HepG2 (cell line): ENCODE measurements at regions not wholly inside any gene's neighbourhood (a gene's known extent, or its start where the extent isn't known, plus 50 kb on each side); places are given as distances from the start of the nearest gene placed in this dataset.

Source experiments
- FOSL1 ChIP-seq: sonication (generic); formaldehyde crosslinking; IDR thresholded peaks from 2 replicates; pipeline ENCODE4 v1.9.0; 2021; ENCODE audit warnings: missing genetic modification reagents, borderline replicate concordance
- GPN1 ChIP-seq: sonication (generic); formaldehyde crosslinking; IDR thresholded peaks from 2 replicates; pipeline ENCODE4 v1.5.1; 2020; ENCODE audit warnings: missing genetic modification reagents, borderline replicate concordance
- KMT2B ChIP-seq: IDR thresholded peaks from 2 replicates; pipeline ENCODE4 v1.6.1; 2016; ENCODE audit warnings: missing genetic modification reagents, missing compliant biosample characterization
- MAFF ChIP-seq: IDR thresholded peaks from 2 replicates; pipeline ENCODE4 v1.6.1; 2011; ENCODE audit warnings: low read depth, low read length, improper control_type of control experiment
- MEIS1 ChIP-seq: sonication (generic); formaldehyde crosslinking; IDR thresholded peaks from 2 replicates; pipeline ENCODE4 v1.9.0; 2021; ENCODE audit warnings: mild to moderate bottlenecking, missing genetic modification reagents, moderate library complexity, borderline replicate concordance
- MYC ChIP-seq: sonication (generic); formaldehyde crosslinking; IDR thresholded peaks from 2 replicates; pipeline ENCODE4 v1.9.0; 2021; ENCODE audit warnings: missing genetic modification reagents, borderline replicate concordance
- PAX8 ChIP-seq: sonication (generic); formaldehyde crosslinking; IDR thresholded peaks from 2 replicates; pipeline ENCODE4 v1.8.0; 2022; ENCODE audit warnings: mild to moderate bottlenecking, missing genetic modification reagents, borderline replicate concordance
- SMC3 ChIP-seq: IDR thresholded peaks from 2 replicates; pipeline ENCODE4 v1.6.1; 2011; ENCODE audit warnings: low read length, improper control_type of control experiment
- ZFP36L1 ChIP-seq: sonication (generic); formaldehyde crosslinking; IDR thresholded peaks from 2 replicates; pipeline ENCODE4 v1.8.0; 2022; ENCODE audit warnings: mild to moderate bottlenecking, missing genetic modification reagents, moderate library complexity
- TF ChIP-seq, protein P1 (sequence below): sonication (generic); formaldehyde crosslinking; IDR thresholded peaks from 2 replicates; pipeline ENCODE4 v1.9.0; 2021; ENCODE audit warnings: missing genetic modification reagents, borderline replicate concordance
- TF ChIP-seq, protein P2 (sequence below): IDR thresholded peaks from 2 replicates; pipeline ENCODE4 v1.6.1; 2012; ENCODE audit warnings: inconsistent platforms
- TF ChIP-seq, protein P3 (sequence below): sonication (generic); formaldehyde crosslinking; IDR thresholded peaks from 2 replicates; pipeline ENCODE4 v1.4.0; 2020; ENCODE audit warnings: missing genetic modification reagents

DNA sequence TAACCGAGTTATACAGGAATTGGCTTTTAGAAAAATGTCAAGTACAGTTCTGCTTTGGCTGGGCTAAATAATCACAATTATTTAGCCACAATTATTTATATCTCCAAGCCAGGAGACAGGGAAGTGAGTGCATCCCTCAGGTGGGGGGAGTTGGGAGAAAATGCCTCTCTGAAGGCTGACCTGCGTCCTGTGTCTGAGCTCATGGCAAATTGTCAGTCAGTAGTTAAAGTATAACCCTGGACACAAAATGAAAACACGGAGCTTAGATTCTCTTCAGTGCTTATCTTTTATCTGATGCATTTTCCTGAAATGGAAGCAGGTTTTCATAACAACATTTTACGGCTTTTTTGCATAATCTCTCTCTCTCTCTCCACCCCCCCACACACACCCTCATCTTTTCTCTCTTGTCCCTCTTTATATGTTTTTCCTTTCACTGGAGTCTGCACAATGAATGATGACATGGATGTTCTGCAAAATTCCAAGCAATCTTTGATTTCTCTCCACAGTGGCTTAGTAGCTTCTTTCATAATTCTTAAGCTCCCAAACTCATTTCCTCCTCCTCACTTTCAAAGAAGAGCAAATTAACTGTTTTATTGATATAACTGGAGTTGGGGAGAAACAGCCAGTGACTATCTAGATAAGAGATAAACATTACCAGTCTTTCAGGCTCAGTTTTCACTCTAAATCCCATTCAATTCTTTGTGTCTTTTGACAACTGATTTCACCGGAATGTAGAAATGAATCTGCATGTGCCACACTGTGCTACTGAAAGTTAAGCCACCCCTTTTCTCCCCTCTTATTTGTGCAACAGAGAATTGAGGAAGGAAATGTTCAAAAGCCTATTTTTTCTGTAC, 521.4 kb upstream of the GHITM start:
- TF ChIP-seq MAFF (no peak), ZFP36L1 (CRISPR knock-in tag) (no peak), MYC (CRISPR knock-in tag) (no peak), PAX8 (no peak), MEIS1 (CRISPR knock-in tag) (no peak), FOSL1 (CRISPR knock-in tag) (no peak), SMC3 (no peak), GPN1 (CRISPR knock-in tag) (no peak), KMT2B (CRISPR knock-in tag) (no peak)
- TF ChIP-seq, protein P1, sequence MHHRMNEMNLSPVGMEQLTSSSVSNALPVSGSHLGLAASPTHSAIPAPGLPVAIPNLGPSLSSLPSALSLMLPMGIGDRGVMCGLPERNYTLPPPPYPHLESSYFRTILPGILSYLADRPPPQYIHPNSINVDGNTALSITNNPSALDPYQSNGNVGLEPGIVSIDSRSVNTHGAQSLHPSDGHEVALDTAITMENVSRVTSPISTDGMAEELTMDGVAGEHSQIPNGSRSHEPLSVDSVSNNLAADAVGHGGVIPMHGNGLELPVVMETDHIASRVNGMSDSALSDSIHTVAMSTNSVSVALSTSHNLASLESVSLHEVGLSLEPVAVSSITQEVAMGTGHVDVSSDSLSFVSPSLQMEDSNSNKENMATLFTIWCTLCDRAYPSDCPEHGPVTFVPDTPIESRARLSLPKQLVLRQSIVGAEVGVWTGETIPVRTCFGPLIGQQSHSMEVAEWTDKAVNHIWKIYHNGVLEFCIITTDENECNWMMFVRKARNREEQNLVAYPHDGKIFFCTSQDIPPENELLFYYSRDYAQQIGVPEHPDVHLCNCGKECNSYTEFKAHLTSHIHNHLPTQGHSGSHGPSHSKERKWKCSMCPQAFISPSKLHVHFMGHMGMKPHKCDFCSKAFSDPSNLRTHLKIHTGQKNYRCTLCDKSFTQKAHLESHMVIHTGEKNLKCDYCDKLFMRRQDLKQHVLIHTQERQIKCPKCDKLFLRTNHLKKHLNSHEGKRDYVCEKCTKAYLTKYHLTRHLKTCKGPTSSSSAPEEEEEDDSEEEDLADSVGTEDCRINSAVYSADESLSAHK (CRISPR knock-in tag), result no peak
- TF ChIP-seq, protein P2, sequence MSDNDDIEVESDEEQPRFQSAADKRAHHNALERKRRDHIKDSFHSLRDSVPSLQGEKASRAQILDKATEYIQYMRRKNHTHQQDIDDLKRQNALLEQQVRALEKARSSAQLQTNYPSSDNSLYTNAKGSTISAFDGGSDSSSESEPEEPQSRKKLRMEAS, result no peak
- TF ChIP-seq, protein P3, sequence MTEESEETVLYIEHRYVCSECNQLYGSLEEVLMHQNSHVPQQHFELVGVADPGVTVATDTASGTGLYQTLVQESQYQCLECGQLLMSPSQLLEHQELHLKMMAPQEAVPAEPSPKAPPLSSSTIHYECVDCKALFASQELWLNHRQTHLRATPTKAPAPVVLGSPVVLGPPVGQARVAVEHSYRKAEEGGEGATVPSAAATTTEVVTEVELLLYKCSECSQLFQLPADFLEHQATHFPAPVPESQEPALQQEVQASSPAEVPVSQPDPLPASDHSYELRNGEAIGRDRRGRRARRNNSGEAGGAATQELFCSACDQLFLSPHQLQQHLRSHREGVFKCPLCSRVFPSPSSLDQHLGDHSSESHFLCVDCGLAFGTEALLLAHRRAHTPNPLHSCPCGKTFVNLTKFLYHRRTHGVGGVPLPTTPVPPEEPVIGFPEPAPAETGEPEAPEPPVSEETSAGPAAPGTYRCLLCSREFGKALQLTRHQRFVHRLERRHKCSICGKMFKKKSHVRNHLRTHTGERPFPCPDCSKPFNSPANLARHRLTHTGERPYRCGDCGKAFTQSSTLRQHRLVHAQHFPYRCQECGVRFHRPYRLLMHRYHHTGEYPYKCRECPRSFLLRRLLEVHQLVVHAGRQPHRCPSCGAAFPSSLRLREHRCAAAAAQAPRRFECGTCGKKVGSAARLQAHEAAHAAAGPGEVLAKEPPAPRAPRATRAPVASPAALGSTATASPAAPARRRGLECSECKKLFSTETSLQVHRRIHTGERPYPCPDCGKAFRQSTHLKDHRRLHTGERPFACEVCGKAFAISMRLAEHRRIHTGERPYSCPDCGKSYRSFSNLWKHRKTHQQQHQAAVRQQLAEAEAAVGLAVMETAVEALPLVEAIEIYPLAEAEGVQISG (CRISPR knock-in tag), result no peak
